Mesothelial cell of epicardium (in vitro differentiated cells): ENCODE measurements at regions not wholly inside any gene's neighbourhood (a gene's known extent, or its start where the extent isn't known, plus 50 kb on each side); places are given as distances from the start of the nearest gene placed in this dataset.

ENCODE experiments used
- DNase-seq, 2 experiments: peaks; one replicate each; pipeline ENCODE4 v3.0.0; 2021; ENCODE audit warnings: low spot score in 2 of 2; ENCODE audit not compliant: unreplicated experiment in 2 of 2
- H3K27ac Mint-ChIP-seq: 2 replicates; pipeline ENCODE4 v1.8.0; 2021; ENCODE audit warnings: mixed read lengths
- H3K27me3 Mint-ChIP-seq: 2 replicates; pipeline ENCODE4 v1.8.0; 2021; ENCODE audit warnings: low read depth, mixed read lengths
- H3K36me3 Mint-ChIP-seq: 2 replicates; pipeline ENCODE4 v1.8.0; 2021; ENCODE audit warnings: mixed read lengths
- H3K4me1 Mint-ChIP-seq: 2 replicates; pipeline ENCODE4 v1.8.0; 2021; ENCODE audit warnings: mixed read lengths
- H3K4me3 Mint-ChIP-seq: 2 replicates; pipeline ENCODE4 v1.8.0; 2021; ENCODE audit warnings: mild to moderate bottlenecking, moderate library complexity, mixed read lengths
- H3K9me3 Mint-ChIP-seq: 2 replicates; pipeline ENCODE4 v1.8.0; 2021; ENCODE audit warnings: mixed read lengths
- CTCF ChIP-seq: fragments of 200-600 bp; sonication (generic); IDR thresholded peaks from one replicate; pipeline ENCODE4 v1.5.0; 2021; ENCODE audit warnings: antibody characterized with exemption; ENCODE audit not compliant: unreplicated experiment

- peaks cover 37% of the 10 kb centered on the region for H3K27me3 Mint-ChIP-seq
- H3K27ac Mint-ChIP-seq: no peak overlapping the region
- peak in 1 of 2 experiments; percentile 24 for DNase-seq
- H3K36me3 Mint-ChIP-seq: no peaks in the 10 kb centered on the region
- H3K9me3 Mint-ChIP-seq: peaks cover 10% of the 10 kb centered on the region
- TF ChIP-seq CTCF: no peak
- H3K4me1 Mint-ChIP-seq: no peaks in the 10 kb centered on the region
- no peak overlapping the region for H3K4me3 Mint-ChIP-seq
Observed at GRCh38 chr19:32195706-32196610, 149.5 kb upstream of the ZNF507 start.

- no peak overlapping the region for H3K27ac Mint-ChIP-seq
- H3K27me3 Mint-ChIP-seq: peaks cover 36% of the 10 kb centered on the region
- no peak for TF ChIP-seq CTCF
Observed at GRCh38 chr19:32196690-32197420, 148.6 kb upstream of the ZNF507 start.

GRCh38 chr19:32197896-32198882 is 147.2 kb upstream of the ZNF507 start:
- peaks cover 6% of the 10 kb centered on the region for H3K9me3 Mint-ChIP-seq
- no peak overlapping the region for H3K4me3 Mint-ChIP-seq
- no peak overlapping the region for H3K27ac Mint-ChIP-seq
- TF ChIP-seq CTCF: no peak
- no peaks in the 10 kb centered on the region for H3K36me3 Mint-ChIP-seq
- H3K4me1 Mint-ChIP-seq: no peaks in the 10 kb centered on the region
- peak in 1 of 2 experiments; percentile 27 for DNase-seq
- H3K27me3 Mint-ChIP-seq: peaks cover 36% of the 10 kb centered on the region

More at GRCh38 chr19:32196690-32197420, 148.6 kb upstream of the ZNF507 start:
- H3K36me3 Mint-ChIP-seq: no peaks in the 10 kb centered on the region
- H3K4me1 Mint-ChIP-seq: no peaks in the 10 kb centered on the region
- no peak overlapping the region for H3K4me3 Mint-ChIP-seq
- H3K9me3 Mint-ChIP-seq: peaks cover 10% of the 10 kb centered on the region
- peak in 1 of 2 experiments; percentile 32 for DNase-seq

GRCh38 chr19:32199501-32200040 is 145.8 kb upstream of the ZNF507 start:
- no peak for DNase-seq
- TF ChIP-seq CTCF: no peak
- Mint-ChIP-seq H3K27me3 (peaks cover 33% of the 10 kb centered on the region), H3K4me3 (no peak overlapping the region), H3K9me3 (no peaks in the 10 kb centered on the region), H3K36me3 (no peaks in the 10 kb centered on the region), H3K27ac (no peak overlapping the region), H3K4me1 (no peaks in the 10 kb centered on the region)
